GM12878 (cell line): ENCODE measurements at regions not wholly inside any gene's neighbourhood (a gene's known extent, or its start where the extent isn't known, plus 50 kb on each side); places are given as distances from the start of the nearest gene placed in this dataset.

ENCODE experiments used
- ATAC-seq: fragments of 200-7000 bp; cut with Tn5 transposase; 3 replicates; pipeline ENCODE4 v1.9.1; 2020; ENCODE audit warnings: mild to moderate bottlenecking, moderate library complexity
- BruUV-seq: library from RNA; stranded (reverse); fragments of 400-500 nt; replicated peaks from 2 replicates; lab custom pipeline; 2021; lab: Mats Ljungman, UMichigan
- CTCF ChIA-PET: fragments of 300-600 bp; sonication (Branson Sonifier 250); formaldehyde crosslinking; extraction: SDS; loops from one replicate; lab custom pipeline; 2021; ENCODE audit warnings: inconsistent platforms; lab: Yijun Ruan, JAX
- POLR2A ChIA-PET: fragments of 350-600 bp; formaldehyde crosslinking; extraction: SDS; loops from one replicate; lab custom pipeline; 2021; ENCODE audit warnings: inconsistent platforms; lab: Charles Lee
- RAD21 ChIA-PET: fragments of 300-600 bp; sonication (Branson Sonifier 250); formaldehyde crosslinking; loops from one replicate; lab custom pipeline; 2023; ENCODE audit warnings: antibody characterized with exemption; ENCODE audit not compliant: unreplicated experiment; lab: Charles Lee
- SMC1A ChIA-PET: fragments of 300-600 bp; sonication (Branson Sonifier 250); formaldehyde crosslinking; loops from one replicate; lab custom pipeline; 2023; ENCODE audit not compliant: unreplicated experiment, uncharacterized antibody; lab: Charles Lee
- DNase-seq: peaks from one replicate; pipeline ENCODE4 v3.0.0-alpha.2; 2011; ENCODE audit warnings: low read depth, low spot score
- FAIRE-seq: peaks from 3 replicates; lab custom pipeline; 2011; peaks lifted over from hg19 to GRCh38; lab: Jason Lieb, UNC
- H2AFZ ChIP-seq: 2 replicates; pipeline ENCODE4 v1.6.0; 2011; ENCODE audit warnings: low read depth, low read length, control low read depth; ENCODE audit not compliant: control insufficient read depth
- H3K27ac ChIP-seq: 2 replicates; pipeline ENCODE4 v1.5.1; 2011; ENCODE audit warnings: control low read depth; ENCODE audit not compliant: control insufficient read depth, insufficient read depth
- H3K27me3 ChIP-seq, 2 experiments: replicated peaks in 1 of 2; 2 replicates each; pipeline versions ENCODE4 v1.6.0 to v1.6.1; 2011; ENCODE audit warnings: low read length in 1 of 2; ENCODE audit not compliant: control insufficient read depth in 2 of 2, insufficient read depth in 2 of 2
- H3K36me3 ChIP-seq, 2 experiments: 2 replicates each; pipeline ENCODE4 v1.5.1; 2011; ENCODE audit warnings: low read length in 1 of 2; ENCODE audit not compliant: control insufficient read depth in 2 of 2, insufficient read depth in 2 of 2
- H3K4me1 ChIP-seq: 2 replicates; pipeline ENCODE4 v1.6.1; 2011; ENCODE audit warnings: mild to moderate bottlenecking, low read length, moderate library complexity, mixed read lengths; ENCODE audit not compliant: control insufficient read depth, insufficient read depth
- H3K4me2 ChIP-seq: 2 replicates; pipeline ENCODE4 v1.6.0; 2011; ENCODE audit warnings: control low read depth; ENCODE audit not compliant: control insufficient read depth, insufficient read depth
- H3K4me3 ChIP-seq: fragments of 200-600 bp; sonication (generic); 2 replicates; pipeline ENCODE4 v1.5.1; 2016
- H3K79me2 ChIP-seq: 2 replicates; pipeline ENCODE4 v1.6.0; 2011; ENCODE audit warnings: low read length; ENCODE audit not compliant: control insufficient read depth, insufficient read depth
- H3K9ac ChIP-seq: 2 replicates; pipeline ENCODE4 v1.8.0; 2011; ENCODE audit warnings: low read length, control low read depth, mixed read lengths; ENCODE audit not compliant: control insufficient read depth, insufficient read depth
- H3K9me3 ChIP-seq: replicated peaks from 3 replicates; pipeline ENCODE4 v1.5.1; 2011; ENCODE audit warnings: mild to moderate bottlenecking, low read length; ENCODE audit not compliant: control insufficient read depth, insufficient read depth
- H4K20me1 ChIP-seq: 2 replicates; pipeline ENCODE4 v1.6.0; 2011; ENCODE audit not compliant: control insufficient read depth, insufficient read depth
- EZH2 ChIP-seq: IDR thresholded peaks from 2 replicates; pipeline ENCODE4 v1.6.1; 2012; ENCODE audit warnings: low read depth, mild to moderate bottlenecking, control low read depth, inconsistent platforms, low read length, borderline replicate concordance; ENCODE audit not compliant: control insufficient read depth
- FOS ChIP-seq: IDR thresholded peaks from 3 replicates; pipeline ENCODE4 v1.6.1; 2011; ENCODE audit warnings: borderline replicate concordance; ENCODE audit not compliant: insufficient read length; ENCODE audit errors: extremely low read depth
- FOXM1 ChIP-seq: IDR thresholded peaks from 2 replicates; pipeline ENCODE4 v1.6.1; 2012; ENCODE audit warnings: low read depth, mild to moderate bottlenecking, inconsistent platforms, low read length, moderate library complexity
- NFYA ChIP-seq: IDR thresholded peaks from 2 replicates; pipeline ENCODE4 v1.6.1; 2011; ENCODE audit warnings: low read depth, mild to moderate bottlenecking, low read length, improper control_type of control experiment, borderline replicate concordance
- NFYB ChIP-seq: IDR thresholded peaks from 2 replicates; pipeline ENCODE4 v1.6.1; 2011; ENCODE audit warnings: low read depth, mild to moderate bottlenecking, low read length, improper control_type of control experiment, moderate library complexity; ENCODE audit not compliant: insufficient read depth
- POU2F2 ChIP-seq: IDR thresholded peaks from 3 replicates; pipeline ENCODE4 v1.6.1; 2011; ENCODE audit warnings: low read depth, mild to moderate bottlenecking, low read length, borderline replicate concordance
- SRF ChIP-seq, 2 experiments: IDR thresholded peaks; 2 replicates each; pipeline ENCODE4 v1.6.1; 2011; ENCODE audit warnings: low read depth in 2 of 2, low read length in 2 of 2, mild to moderate bottlenecking in 1 of 2, moderate library complexity in 1 of 2
- TCF7 ChIP-seq: IDR thresholded peaks from 2 replicates; pipeline ENCODE4 v1.6.1; 2014; ENCODE audit warnings: antibody characterized with exemption, borderline replicate concordance
- YY1 ChIP-seq: IDR thresholded peaks from 2 replicates; pipeline ENCODE4 v1.6.1; 2011; ENCODE audit warnings: low read depth, mild to moderate bottlenecking, low read length
- ZNF217 ChIP-seq: fragments of 450-650 bp; IDR thresholded peaks from 2 replicates; pipeline ENCODE4 v1.6.1; 2017; ENCODE audit warnings: antibody characterized with exemption, mild to moderate bottlenecking
- ZNF384 ChIP-seq: IDR thresholded peaks from 2 replicates; pipeline ENCODE4 v1.6.1; 2012; ENCODE audit warnings: low read depth, mild to moderate bottlenecking, low read length, improper control_type of control experiment, borderline replicate concordance
- WGBS: methylation state at CpG from one replicate; pipeline ENCODE4 v1.1.6; 2016; ENCODE audit warnings: low lambda C conversion rate; ENCODE audit not compliant: insufficient replicate concordance, insufficient coverage; ENCODE audit errors: missing lambda C conversion rate; 5-methylcytosine and 5-hydroxymethylcytosine counted together
- in situ Hi-C: fragments of 300-500 bp; cut with MboI; formaldehyde crosslinking; loops from 9 replicates; pipeline ENCODE4 v1.14.3; 2018; ENCODE audit warnings: mixed read lengths
- intact Hi-C: fragments of 100-400 bp; cut with micrococcal nuclease; formaldehyde crosslinking; loops from one replicate; pipeline ENCODE4 v1.14.2; 2022; ENCODE audit not compliant: unreplicated experiment
- TF ChIP-seq, protein P1 (sequence below): IDR thresholded peaks from 2 replicates; pipeline ENCODE4 v1.6.1; 2012; ENCODE audit warnings: low read depth, low read length, improper control_type of control experiment
- TF ChIP-seq, protein P2 (sequence below): fragments of 450-650 bp; IDR thresholded peaks from 2 replicates; pipeline ENCODE4 v1.6.1; 2018; ENCODE audit warnings: mild to moderate bottlenecking, low read depth, moderate library complexity; ENCODE audit not compliant: partially characterized antibody

DNA sequence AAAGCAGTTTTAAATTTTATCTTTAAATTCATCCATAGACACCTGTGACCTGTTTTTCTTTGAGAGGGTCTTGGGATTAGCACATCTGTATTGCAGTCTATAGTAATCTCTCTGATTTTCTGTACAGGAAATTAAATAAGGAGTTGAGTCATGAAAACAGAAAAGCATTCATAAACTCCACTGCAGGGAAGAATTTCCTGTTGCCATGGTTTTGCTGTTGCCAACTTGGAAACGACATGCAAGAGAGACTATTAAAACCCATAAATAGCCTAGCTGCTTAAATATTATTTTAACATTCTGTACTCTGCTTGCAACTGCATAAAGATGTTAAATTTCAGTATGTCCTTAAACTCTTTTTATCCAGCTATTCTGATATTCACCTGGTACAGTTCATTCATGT is 281.0 kb upstream of the RGS6 start:
- no peak for FAIRE-seq
- H2AFZ ChIP-seq: no peak overlapping the region
- in situ Hi-C loops: no loop called here

DNA sequence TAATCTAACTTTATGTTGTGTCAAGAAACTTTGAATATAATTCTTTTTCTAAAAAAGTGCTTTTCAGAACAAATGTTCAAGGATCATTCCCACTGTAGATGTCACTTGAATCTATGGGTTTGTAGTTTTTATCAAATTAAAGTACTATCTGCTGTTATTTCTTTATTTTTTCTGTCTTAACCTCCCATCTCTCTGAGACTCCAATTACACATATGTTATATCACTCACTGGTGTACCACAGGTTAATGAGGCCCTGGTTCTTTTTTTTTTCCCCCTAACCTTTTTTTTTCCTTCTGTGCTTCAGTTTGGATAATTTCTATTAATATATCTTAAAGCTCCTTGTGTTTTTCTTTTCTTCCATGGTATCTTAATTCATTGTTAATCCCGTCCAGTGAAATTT is 279.9 kb upstream of the RGS6 start:
- CTCF ChIA-PET: no interaction called here
- no peak for FAIRE-seq
- BruUV-seq: no TSS peak
- Histone ChIP-seq H3K4me1 (no peaks in the 10 kb centered on the region), H3K27me3 (no peaks in the 10 kb centered on the region), H3K9me3 (peaks cover 7% of the 10 kb centered on the region), H3K9ac (no peak overlapping the region), H3K4me2 (no peak overlapping the region), H3K79me2 (no peaks in the 10 kb centered on the region), H3K36me3 (peaks cover 0 to 4% of the 10 kb centered on the region in 2 experiments), H3K4me3 (no peak overlapping the region), H4K20me1 (no peaks in the 10 kb centered on the region), H2AFZ (no peak overlapping the region), H3K27ac (no peak overlapping the region)
- POLR2A ChIA-PET: interaction anchor here (1.5 kb wide), 1 partner anchor 58 kb away, joined by 3 read pairs; no protein-coding TSS in a partner anchor
- no peak for DNase-seq
- intact Hi-C loops (no loop called here), in situ Hi-C loops (no loop called here)
- SMC1A ChIA-PET: interaction anchor here (0.6 to 2.5 kb wide), 9 partner anchors 10 to 154 kb away, joined by 3 to 10 read pairs (median 3); no protein-coding TSS in a partner anchor
- ATAC-seq: no peak
- TF ChIP-seq YY1 (no peak), FOXM1 (no peak), NFYB (no peak), NFYA (no peak), ZNF384 (no peak), POU2F2 (no peak), TCF7 (no peak), EZH2 (no peak), SRF (IDR thresholded peaks at IDR 0.05; ENCODE audit: low read depth in 2 of 2, low read length in 2 of 2) (no peak), FOS (no peak)
- TF ChIP-seq, protein P1, sequence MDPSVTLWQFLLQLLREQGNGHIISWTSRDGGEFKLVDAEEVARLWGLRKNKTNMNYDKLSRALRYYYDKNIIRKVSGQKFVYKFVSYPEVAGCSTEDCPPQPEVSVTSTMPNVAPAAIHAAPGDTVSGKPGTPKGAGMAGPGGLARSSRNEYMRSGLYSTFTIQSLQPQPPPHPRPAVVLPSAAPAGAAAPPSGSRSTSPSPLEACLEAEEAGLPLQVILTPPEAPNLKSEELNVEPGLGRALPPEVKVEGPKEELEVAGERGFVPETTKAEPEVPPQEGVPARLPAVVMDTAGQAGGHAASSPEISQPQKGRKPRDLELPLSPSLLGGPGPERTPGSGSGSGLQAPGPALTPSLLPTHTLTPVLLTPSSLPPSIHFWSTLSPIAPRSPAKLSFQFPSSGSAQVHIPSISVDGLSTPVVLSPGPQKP: no peak
- TF ChIP-seq, protein P2, sequence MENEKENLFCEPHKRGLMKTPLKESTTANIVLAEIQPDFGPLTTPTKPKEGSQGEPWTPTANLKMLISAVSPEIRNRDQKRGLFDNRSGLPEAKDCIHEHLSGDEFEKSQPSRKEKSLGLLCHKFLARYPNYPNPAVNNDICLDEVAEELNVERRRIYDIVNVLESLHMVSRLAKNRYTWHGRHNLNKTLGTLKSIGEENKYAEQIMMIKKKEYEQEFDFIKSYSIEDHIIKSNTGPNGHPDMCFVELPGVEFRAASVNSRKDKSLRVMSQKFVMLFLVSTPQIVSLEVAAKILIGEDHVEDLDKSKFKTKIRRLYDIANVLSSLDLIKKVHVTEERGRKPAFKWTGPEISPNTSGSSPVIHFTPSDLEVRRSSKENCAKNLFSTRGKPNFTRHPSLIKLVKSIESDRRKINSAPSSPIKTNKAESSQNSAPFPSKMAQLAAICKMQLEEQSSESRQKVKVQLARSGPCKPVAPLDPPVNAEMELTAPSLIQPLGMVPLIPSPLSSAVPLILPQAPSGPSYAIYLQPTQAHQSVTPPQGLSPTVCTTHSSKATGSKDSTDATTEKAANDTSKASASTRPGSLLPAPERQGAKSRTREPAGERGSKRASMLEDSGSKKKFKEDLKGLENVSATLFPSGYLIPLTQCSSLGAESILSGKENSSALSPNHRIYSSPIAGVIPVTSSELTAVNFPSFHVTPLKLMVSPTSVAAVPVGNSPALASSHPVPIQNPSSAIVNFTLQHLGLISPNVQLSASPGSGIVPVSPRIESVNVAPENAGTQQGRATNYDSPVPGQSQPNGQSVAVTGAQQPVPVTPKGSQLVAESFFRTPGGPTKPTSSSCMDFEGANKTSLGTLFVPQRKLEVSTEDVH: no peak
- RAD21 ChIA-PET: no interaction called here
- WGBS: 100% methylated on average over 1 of the region's 1 CpG

More for the DNA sequence above, 281.0 kb upstream of the RGS6 start:
- no peak overlapping the region for H3K4me2 ChIP-seq
- no peaks in the 10 kb centered on the region for H4K20me1 ChIP-seq
- peaks cover 0 to 4% of the 10 kb centered on the region in 2 experiments for H3K36me3 ChIP-seq
- 7% methylated on average over 1 of the region's 1 CpG for WGBS
- DNase-seq (no peak), ATAC-seq (no peak)
- ChIA-PET RAD21 (interaction anchor here (1.2 kb wide), 1 partner anchor 11 kb away, joined by 3 read pairs; no protein-coding TSS in a partner anchor), CTCF (interaction anchor here (0.6 to 1.3 kb wide), 3 partner anchors 11 to 105 kb away, joined by 3 to 4 read pairs (median 3); no protein-coding TSS in a partner anchor), SMC1A (interaction anchor here (1.2 to 2.5 kb wide), 5 partner anchors 11 to 350 kb away, joined by 3 to 10 read pairs (median 3); no protein-coding TSS in a partner anchor), POLR2A (interaction anchor here (0.6 kb wide), 1 partner anchor 60 kb away, joined by 3 read pairs; no protein-coding TSS in a partner anchor)
- intact Hi-C loops: no loop called here
- no peak overlapping the region for H3K9ac ChIP-seq
- no peaks in the 10 kb centered on the region for H3K4me1 ChIP-seq
- no peaks in the 10 kb centered on the region for H3K27me3 ChIP-seq
- H3K9me3 ChIP-seq: peaks cover 7% of the 10 kb centered on the region
- no TSS peak for BruUV-seq
- H3K4me3 ChIP-seq: no peak overlapping the region
- no peaks in the 10 kb centered on the region for H3K79me2 ChIP-seq
- no peak overlapping the region for H3K27ac ChIP-seq
- TF ChIP-seq ZNF217: no peak
